RWPE2 (cell line): ENCODE measurements at regions not wholly inside any gene's neighbourhood (a gene's known extent, or its start where the extent isn't known, plus 50 kb on each side); places are given as distances from the start of the nearest gene placed in this dataset.

ENCODE experiments used
- ATAC-seq: fragments of 200-7000 bp; cut with Tn5 transposase; 3 replicates; pipeline ENCODE4 v1.9.1; 2021; ENCODE audit warnings: low read depth
- DNase-seq: peaks from one replicate; pipeline ENCODE4 v3.0.0-alpha.2; 2020; ENCODE audit warnings: low spot score
- H3K27ac ChIP-seq: fragments of 450-650 bp; 2 replicates; pipeline ENCODE4 v1.5.1; 2017; ENCODE audit warnings: mild to moderate bottlenecking; ENCODE audit not compliant: poor library complexity, severe bottlenecking
- H3K27me3 ChIP-seq: fragments of 250-450 bp; sonication (Bioruptor Pico); 2 replicates; pipeline ENCODE4 v1.5.1; 2021; ENCODE audit warnings: mild to moderate bottlenecking, moderate library complexity; ENCODE audit not compliant: insufficient read depth, poor library complexity, severe bottlenecking
- H3K36me3 ChIP-seq: fragments of 250-450 bp; sonication (Bioruptor Pico); 2 replicates; pipeline ENCODE4 v1.5.1; 2020; ENCODE audit warnings: low read depth, mild to moderate bottlenecking, moderate library complexity
- H3K4me1 ChIP-seq: fragments of 250-450 bp; sonication (Bioruptor Pico); 2 replicates; pipeline ENCODE4 v1.5.1; 2021; ENCODE audit warnings: mild to moderate bottlenecking, moderate library complexity; ENCODE audit not compliant: insufficient read depth, poor library complexity, severe bottlenecking
- H3K4me3 ChIP-seq: fragments of 250-450 bp; sonication (Bioruptor Pico); 2 replicates; pipeline ENCODE4 v1.5.1; 2021; ENCODE audit warnings: mild to moderate bottlenecking, moderate library complexity; ENCODE audit not compliant: severe bottlenecking
- H3K9me3 ChIP-seq: fragments of 250-450 bp; sonication (Bioruptor Pico); 2 replicates; pipeline ENCODE4 v1.5.1; 2021; ENCODE audit warnings: mild to moderate bottlenecking, moderate library complexity; ENCODE audit not compliant: severe bottlenecking
- CTCF ChIP-seq: fragments of 450-650 bp; IDR thresholded peaks from one replicate; pipeline ENCODE4 v1.5.1; 2017; ENCODE audit warnings: mild to moderate bottlenecking, moderate library complexity; ENCODE audit not compliant: poor library complexity, severe bottlenecking

GRCh38 chr6:23045280-23045679, 475.9 kb downstream of the HDGFL1 start:
- DNase-seq = no peak
- no peaks in the 10 kb centered on the region for H3K36me3 ChIP-seq
- H3K4me1 ChIP-seq = no peaks in the 10 kb centered on the region
- no peak for ATAC-seq
- TF ChIP-seq CTCF = no peak
- no peaks in the 10 kb centered on the region for H3K9me3 ChIP-seq
- no peaks in the 10 kb centered on the region for H3K27me3 ChIP-seq
- H3K4me3 ChIP-seq = no peak overlapping the region
- H3K27ac ChIP-seq = no peak overlapping the region

GRCh38 chr6:23055523-23055922, 486.2 kb downstream of the HDGFL1 start:
- DNase-seq = no peak
- no peaks in the 10 kb centered on the region for H3K9me3 ChIP-seq

GRCh38 chr6:23073821-23074220, 504.5 kb downstream of the HDGFL1 start:
- TF ChIP-seq CTCF = no peak
- Histone ChIP-seq H3K4me1 (no peaks in the 10 kb centered on the region), H3K4me3 (no peak overlapping the region), H3K36me3 (no peaks in the 10 kb centered on the region), H3K9me3 (no peaks in the 10 kb centered on the region), H3K27ac (no peak overlapping the region), H3K27me3 (no peaks in the 10 kb centered on the region)
- ATAC-seq (no peak), DNase-seq (no peak)

More at GRCh38 chr6:23055523-23055922, 486.2 kb downstream of the HDGFL1 start:
- TF ChIP-seq CTCF = no peak
- Histone ChIP-seq H3K4me1 (no peaks in the 10 kb centered on the region), H3K4me3 (no peak overlapping the region), H3K27me3 (no peaks in the 10 kb centered on the region), H3K27ac (no peak overlapping the region), H3K36me3 (no peaks in the 10 kb centered on the region)
- no peak for ATAC-seq

GRCh38 chr6:23077772-23078171, 508.4 kb downstream of the HDGFL1 start:
- Histone ChIP-seq H3K27ac (no peak overlapping the region), H3K9me3 (no peaks in the 10 kb centered on the region), H3K27me3 (no peaks in the 10 kb centered on the region), H3K36me3 (no peaks in the 10 kb centered on the region), H3K4me3 (no peak overlapping the region), H3K4me1 (no peaks in the 10 kb centered on the region)
- DNase-seq (no peak), ATAC-seq (no peak)
- no peak for TF ChIP-seq CTCF

GRCh38 chr6:23081701-23082100, 512.3 kb downstream of the HDGFL1 start:
- peaks cover 2% of the 10 kb centered on the region for H3K9me3 ChIP-seq
- H3K27me3 ChIP-seq = no peaks in the 10 kb centered on the region
- H3K4me1 ChIP-seq = no peaks in the 10 kb centered on the region
- no peak overlapping the region for H3K27ac ChIP-seq
- ATAC-seq (no peak), DNase-seq (no peak)
- no peak overlapping the region for H3K4me3 ChIP-seq
- H3K36me3 ChIP-seq = no peaks in the 10 kb centered on the region
- TF ChIP-seq CTCF = peak; percentile 14
